NCI-H774 (cell line): ENCODE measurements at regions not wholly inside any gene's neighbourhood (a gene's known extent, or its start where the extent isn't known, plus 50 kb on each side); places are given as distances from the start of the nearest gene placed in this dataset.
A peak's percentile ranks its signal among the peaks of the same experiment; 100 is the strongest.
"Not testable (repeated sequence)": the region's sequence is repeated elsewhere in the genome, so short reads cannot be mapped to it uniquely, and the experiment has no call there.

Experiments
- DNase-seq: peaks from one replicate; lab custom pipeline; 2025; lab: John Stamatoyannopoulos, UW

DNA sequence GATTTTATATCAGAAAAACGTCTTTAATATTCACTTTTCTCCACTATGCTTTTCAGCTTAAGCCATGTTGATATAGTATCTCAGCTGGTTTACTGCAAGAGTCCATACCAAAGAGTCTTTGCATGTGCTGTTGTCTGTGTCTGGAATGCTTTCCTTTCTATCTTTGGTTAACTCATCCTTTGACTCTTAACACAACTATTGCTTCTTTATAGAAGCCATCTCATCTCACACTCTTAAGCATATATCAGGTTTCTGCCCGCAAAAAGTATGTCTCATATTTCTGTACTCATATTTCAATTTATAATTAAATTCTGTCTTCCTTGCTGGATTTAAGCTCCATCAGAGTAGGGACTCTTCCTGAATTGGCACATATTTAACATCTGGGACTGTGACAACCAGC lies 220.9 kb upstream of the KCNK2 start:
- no peak for DNase-seq

DNA sequence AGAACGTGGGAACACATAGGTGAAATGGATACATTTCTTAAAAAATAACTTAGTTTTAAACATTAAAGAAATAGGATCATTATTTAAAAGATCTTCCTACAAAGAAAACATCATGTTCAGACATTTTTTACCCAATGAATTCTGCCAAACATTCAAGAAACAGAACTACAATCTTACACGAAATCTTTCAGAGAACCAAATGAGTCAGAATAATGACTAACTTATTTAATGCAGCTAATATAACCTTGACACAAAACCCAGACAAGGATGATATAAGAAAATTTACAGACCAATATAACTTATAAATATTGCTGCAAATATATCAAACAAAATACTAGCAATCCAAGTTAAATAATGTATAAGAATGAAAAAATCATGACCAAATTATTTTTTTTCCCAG lies 220.1 kb upstream of the KCNK2 start:
- no peak for DNase-seq

DNA sequence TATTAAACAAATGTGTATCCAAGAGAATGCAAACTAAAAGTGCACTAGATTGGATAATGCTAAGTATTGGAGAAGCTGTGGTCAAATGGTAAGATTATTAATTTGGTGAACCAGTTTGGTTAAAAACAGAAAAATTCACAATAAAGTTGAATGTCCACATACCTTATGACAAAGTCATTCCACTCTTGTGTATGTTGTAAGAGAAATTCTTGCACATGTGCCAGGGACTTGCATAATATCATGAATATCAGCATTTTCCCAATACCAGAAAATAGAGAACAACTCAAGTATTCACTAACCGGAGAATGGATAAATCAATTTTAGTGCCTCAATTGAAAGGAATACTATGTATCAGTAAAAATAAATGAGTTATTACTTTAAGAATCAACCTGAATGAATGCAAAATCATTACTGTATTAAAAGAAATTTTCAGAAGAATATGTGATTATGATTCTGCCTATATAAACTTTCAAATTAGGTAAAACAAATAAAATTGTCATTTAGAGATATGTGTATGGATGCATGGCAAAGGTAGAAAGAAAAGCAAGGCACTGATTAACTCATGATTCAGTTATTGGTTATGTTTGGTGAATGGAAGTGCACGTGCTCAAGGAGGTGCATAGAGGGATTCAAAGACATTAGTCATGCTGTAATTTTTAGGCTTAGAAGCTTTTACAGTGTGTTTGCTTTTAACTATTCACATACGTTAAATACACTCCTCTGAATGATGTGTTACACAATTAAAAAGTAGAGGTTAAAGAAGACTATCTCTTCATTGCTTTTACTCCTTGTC lies 217.4 kb upstream of the KCNK2 start:
- DNase-seq, result no peak

DNA sequence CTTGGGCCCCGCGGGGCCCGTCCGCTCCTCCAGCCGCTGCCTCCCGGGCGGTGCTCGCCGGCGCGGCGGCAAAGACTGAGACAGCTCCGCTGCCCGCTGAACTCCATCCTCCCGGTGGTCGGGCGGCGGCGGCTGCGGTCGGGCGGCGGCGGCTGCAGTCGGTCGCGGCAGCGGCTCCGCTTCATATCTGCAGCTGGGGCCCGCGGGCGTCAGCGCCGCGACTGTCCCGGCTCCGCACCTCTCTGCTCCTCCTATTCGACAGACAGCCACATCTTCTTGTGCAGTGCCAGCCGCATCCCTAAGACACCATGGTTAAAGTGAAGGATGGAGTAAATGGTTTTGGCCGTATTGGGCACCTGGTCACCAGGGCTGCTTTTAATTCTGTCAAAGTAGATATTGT lies 212.1 kb upstream of the KCNK2 start:
- not testable (repeated sequence) for DNase-seq

DNA sequence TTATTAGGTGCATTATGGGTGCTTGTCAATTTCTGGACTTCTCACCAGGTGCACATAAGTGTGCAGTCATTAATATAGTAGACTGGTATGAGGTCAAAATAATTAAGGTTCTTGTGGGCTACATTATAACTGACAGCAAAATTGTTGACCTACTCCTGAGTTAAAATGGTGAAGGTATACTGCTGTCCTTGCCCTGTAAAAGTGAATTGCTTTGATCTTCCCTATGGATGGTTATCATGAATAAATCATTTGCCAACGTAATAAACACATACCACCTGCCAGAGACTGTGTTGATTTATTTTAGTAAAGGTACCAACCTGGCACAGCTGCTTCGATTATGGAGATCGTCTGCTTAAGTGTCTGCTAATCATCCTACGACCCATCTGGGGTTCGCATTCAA lies 201.6 kb upstream of the KCNK2 start:
- no peak for DNase-seq

DNA sequence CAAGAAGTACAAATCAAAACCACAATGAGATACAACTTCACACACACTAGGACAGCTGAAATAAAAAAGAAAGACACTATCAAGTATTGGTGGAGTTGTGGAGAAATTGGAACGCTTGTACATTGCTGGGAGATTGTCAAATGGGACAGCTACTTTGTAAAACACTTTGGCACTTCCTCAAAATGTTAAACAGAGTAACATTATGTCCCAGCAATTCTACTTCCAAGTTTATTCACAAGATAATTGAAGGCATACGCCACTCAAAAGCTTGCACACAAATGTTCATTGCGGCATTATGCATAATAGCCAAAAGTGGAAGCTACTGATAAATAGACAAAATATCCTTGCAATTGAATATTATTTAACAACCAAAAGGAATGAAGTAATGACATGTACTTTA lies 199.9 kb upstream of the KCNK2 start:
- DNase-seq, result no peak

DNA sequence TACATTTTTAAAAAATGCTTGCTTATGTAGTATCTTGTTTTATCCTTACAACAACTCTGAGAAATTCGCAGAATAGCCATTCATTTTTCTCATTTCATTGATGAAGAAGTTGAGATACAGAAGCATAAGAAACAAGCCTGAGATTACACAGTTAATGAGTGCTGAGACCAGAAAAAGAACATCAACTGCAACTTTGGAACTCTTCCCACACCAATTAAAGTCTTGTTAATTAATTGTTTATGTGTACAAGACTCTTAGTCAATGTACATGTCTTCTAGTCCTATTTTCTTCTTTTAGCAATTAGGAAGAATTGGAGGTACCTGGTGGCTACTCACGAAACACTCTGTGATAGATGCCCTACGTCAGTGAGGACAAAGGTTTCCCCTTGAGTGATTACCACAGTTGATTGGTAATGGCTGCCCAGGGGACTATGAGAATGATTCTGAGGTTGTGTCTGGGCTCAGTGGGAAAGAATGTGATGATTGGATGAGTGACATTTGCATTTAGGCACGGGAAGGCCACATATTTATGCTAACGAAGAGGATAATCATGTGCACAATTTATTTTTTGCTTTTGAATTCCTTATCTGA lies 187.4 kb upstream of the KCNK2 start:
- no peak for DNase-seq

DNA sequence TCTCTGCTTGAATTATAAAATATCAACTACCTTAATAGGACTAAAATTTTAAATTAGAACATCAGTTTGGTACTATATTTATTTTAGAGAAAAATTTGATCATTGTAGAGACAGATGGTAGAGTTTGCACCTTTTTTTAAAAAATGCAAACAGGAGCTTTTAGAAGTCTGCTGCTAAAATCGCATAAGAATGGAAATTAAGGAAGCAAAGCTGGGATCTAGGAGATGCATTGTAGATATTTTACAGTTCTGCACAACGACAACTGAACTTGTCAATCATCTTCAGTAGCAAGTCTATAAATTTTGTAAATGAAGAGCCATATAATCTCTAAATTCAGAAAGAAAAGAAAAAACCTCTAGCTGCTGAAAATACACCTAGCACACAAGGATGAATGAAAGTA lies 185.6 kb upstream of the KCNK2 start:
- no peak for DNase-seq

DNA sequence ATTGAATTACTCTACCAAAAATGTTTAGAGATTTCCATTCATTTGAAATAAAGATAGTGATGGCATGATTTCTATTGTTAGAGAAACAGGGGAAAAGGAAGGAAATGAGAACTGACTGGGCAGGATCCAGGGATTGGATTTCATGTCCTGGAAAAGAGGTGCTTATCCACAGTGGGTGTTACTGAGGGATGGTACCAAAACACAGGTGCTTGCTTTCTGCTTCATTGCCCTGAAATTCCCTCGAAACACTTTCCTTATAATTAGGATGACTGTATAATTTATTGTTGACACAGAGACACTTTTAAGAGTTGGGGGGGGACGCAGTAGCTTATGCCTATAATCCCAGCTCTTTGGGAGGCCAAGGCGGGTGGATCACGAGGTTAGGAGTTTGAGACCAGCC lies 185.0 kb upstream of the KCNK2 start:
- DNase-seq, result no peak

DNA sequence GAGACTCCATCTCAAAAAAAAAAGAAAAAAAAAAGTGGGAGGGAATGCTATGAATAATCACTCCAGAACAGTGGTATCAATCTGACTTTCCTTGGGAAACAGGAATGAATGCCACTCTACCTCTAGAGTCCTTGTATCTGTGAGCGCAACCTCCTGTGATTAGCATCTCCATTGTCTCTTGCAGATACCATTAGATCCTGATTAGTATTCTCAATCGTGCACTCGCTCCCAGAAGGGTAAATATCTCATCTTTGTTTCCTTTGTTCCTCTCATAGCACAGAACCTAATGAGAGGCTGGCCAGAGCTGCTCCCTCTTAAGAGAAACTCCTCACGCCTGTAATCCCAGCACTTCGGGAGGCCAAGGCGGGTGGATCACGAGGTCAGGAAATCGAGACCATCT lies 184.4 kb upstream of the KCNK2 start:
- no peak for DNase-seq

DNA sequence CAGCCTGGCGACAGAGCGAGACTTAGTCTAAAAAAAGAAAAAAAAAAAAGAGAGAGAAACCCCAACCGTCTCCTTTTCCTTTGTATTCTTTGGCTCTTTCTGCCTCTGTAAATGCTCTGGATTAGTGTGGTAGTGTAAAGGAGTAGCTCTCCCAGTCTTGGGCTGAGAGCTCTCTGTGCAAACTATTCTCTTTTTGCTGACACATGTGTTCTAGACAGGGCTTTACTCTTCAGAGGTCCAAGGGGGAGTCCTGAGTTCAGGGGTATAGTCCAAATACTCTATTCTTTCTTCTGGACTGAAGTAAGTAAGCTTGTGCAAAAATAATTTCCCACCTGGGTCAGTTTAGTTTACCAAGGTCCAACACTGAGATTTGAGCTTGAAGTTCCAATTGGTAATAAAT lies 183.8 kb upstream of the KCNK2 start:
- DNase-seq, result no peak

DNA sequence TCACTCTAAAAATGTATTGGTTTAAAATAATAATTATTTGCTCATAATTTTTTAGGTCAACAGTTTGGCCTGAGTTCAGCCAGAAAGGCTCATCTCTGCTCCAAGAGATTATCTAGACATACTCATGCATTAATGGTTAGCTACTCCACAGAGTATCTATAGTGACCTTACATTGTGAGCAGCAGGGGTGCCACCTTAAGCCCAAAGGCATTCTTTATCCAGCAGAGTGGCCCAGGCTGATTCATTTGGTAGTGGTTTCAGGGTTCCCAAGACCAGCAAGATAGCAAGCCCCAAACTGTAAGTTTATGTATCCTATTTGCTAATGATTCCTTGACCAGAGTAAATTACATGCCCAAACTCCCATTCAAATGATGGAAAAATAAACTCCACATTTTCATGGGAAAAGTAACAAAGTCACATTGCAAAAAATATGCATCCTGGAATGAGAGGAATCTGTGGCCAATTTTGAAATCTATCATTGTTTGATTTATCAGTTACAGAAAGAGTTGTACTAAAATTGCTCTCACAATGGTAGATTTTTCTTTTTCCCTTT lies 182.6 kb upstream of the KCNK2 start:
- no peak for DNase-seq

DNA sequence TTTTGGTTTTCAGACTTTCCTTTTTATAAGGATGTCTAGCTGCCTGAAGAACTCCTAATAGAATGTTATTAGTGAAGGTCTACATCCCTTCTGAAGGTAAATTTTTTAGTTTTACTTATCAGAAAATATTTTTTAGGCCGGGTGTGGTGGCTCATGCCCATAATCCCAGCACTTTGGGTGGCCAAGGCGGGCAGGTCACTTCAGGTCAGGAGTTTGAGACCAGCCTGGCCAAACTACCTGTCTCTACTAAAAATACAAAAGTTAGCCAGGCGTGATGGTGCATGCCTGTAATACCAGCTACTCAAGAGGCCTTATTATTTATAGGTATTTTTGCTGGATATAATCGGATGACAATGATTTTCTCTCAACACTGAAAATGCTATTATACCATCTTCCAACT lies 181.9 kb upstream of the KCNK2 start:
- no peak for DNase-seq

DNA sequence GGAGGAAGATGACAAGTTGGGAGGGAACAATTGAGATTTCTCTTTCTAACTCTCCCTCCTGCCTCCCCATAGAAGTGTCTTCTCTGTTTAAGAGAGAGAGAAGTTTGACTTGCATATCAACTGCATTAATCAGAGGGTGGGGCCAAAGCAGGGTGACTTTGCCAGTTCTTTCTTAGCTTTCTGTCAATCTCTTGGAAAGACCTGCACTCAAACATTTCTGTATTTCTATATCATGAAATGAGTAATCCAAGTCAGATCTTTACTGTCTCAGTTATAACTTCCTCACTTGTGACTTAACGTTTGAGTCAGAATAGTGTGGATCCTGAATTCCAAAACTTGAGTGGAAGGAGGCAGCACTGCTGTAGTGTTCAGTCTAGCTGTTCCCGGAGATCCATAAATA lies 180.8 kb upstream of the KCNK2 start:
- no peak for DNase-seq

DNA sequence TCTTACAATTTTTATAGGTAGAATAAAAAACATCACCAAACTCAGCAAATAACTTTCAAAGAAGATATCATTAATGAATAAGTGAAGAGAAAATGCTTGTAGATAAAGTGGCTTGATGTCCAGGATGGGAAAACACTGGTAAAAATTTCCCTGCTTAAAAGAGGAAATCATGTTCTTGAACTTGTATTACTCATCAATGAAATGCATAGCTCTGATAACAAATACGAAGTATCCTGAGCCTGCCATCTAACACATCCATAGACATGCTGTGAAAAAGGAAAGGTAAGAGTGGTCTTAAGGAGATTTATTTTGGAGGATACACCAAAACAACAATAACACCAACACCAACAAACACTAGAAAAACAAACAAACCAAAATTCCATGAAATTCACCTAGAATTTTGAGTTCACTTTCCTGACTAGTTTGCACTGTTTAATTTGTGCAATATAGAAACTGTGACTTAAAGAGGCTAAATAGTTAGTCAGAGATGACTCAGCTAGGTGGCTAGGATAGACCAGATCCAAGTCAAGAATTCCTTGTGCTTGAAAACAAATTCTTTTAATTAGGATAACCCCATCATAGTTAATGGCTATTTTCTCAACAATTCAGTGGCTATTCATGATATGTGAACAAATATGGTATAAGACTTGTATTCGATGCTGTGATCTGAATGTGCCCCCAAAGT lies 179.8 kb upstream of the KCNK2 start:
- DNase-seq, result no peak

DNA sequence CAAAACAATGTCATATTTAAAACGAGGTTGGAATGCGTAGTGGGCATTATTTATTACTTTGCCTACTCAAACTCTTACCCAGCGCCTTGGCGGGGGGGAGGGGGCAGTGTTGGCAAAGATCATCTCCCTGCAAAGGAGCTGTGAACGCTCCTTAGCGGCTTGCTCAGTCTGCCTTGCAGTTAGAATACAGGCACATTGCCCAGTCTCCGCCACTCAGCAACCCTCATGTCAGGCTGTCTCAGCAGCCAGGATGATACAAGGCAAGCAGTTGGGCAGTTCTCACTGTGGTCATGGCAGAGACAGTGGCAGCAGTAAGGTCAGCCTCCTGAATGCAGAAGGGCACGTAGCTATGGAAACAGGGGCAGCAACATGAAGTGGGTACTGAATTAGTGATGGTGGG lies 170.4 kb upstream of the KCNK2 start:
- no peak for DNase-seq

DNA sequence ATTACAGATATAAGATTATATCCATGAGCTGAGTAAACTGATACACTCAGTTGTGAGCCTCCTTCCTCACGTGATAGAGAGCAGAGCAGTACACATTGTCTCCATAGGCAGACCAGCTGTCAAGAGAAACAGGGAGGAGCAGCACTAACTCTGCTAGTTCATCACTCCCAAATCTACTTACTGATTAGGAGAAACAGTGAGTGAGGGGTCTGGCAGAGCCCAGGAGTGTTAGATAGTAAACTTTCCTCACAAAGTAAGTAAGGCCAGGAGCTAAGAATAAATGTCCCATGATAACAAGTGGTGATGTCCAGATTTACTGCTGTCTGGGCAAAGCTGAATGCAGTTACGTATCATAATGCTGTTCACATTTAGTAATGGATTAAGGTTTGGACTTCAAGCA lies 168.6 kb upstream of the KCNK2 start:
- DNase-seq, result no peak

DNA sequence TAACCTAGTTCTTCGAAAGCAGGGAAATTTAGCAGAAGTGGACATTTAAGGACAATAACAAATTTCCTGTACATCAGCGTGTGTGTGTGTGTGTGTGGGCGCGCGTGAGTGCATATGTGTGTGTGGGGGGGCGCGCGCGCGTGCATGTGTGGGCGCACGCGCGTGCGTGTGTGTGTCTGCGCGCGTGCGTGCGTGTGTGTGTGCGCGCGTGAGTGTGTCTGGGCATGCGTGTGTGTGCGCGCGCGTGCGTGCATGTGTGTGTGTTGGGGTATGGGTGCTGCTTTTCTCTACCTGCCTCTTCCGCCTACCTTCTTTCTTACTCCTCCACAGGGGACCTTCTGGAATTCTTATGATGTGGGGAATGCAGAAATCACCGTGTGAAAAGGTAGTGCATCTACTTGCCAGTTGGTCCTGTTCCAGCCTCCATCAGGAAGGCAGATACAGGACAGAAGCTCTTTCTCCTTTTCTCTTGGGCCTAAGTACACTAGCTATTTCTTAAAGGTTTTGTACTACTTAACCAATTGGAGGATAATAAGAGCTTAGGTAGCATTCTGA lies 165.4 kb upstream of the KCNK2 start:
- no peak for DNase-seq

DNA sequence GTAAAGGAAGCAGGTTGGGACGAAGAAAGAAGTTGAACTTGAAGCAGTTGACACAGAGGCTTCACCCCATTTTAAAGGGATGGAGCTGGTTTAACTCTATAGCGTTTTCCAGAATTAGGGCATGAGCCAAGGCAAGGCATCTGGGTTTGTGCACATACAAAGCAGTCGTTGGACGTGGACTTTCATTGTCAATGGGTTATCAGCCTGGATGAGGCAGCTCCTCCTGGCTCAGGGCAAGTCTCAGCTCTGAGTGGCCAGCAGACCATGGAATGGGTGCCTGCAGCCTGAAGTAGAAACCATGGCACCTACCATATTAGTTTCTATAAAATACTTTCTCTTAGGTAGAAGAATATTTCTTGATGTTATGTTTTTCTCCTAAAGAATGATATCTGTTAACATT lies 163.8 kb upstream of the KCNK2 start:
- DNase-seq, result no peak

DNA sequence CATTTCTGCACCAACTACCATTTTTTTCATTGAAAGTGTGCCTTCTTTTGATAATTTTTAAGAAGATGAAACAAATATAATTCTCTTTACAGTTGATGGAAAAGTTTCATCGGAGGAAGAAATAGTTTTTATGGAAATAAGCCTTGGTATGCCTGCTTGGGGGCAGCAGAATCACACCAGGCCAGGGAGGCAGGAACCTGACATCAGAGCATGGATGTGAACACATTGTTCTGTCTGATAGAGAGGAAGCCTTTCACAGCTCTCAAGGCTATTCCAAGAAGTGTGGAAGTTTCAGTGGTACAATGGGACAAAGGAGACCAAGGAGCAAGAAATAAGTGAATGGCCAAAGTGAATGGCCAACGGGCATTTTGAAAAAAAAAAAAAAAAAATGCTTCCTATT lies 162.2 kb upstream of the KCNK2 start:
- DNase-seq, result no peak

DNA sequence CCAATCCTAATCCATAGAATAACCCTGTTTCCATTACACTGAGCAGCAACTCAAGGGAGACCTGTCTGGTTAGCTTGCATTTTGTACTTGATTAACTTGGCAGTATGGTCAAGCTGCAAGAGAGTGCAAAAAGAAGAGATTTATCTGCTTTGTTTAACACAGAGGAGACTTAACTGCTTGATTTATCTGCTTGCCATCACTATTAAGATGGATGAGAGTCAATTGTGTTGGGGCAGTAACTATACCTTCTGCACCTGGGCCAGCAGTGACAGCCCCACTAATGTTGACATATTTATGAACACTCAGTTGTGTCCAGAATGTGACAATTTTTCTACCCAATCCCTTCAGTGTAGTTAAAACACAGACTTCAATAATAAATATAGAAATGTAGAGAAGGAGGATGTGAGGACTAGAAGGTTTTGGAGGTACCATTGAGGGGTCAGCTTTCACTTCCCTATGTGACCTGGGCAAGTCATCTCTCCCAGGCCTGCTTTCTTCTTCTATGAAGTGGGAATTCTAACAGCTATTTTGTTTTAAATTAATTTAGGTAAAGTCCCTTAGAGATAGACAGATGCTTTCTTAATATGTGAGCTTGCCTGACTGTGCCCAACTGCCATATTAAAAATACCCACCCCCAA lies 159.1 kb upstream of the KCNK2 start:
- DNase-seq, result peak; percentile 6

DNA sequence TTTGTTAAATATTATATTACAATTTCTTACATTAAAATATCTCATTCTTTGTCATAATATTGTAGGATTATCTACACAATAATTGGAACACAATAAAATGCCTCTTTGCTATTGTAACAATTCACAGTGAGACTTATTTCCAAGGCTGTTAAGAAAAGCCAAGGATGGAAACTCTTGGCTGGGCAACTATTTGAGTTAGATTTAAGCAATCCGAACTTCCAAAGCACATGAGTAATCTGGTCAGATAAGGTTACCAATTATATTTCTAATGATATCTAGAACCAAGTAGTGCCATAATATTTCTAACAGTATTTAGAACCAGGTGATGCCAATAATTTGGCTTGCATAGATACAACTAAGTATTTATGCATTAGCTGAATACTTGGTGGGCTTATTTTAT lies 154.7 kb upstream of the KCNK2 start:
- no peak for DNase-seq
